ENCODE measurements at regions not wholly inside any gene's neighbourhood (a gene's known extent, or its start where the extent isn't known, plus 50 kb on each side); places are given as distances from the start of the nearest gene placed in this dataset.

DNA sequence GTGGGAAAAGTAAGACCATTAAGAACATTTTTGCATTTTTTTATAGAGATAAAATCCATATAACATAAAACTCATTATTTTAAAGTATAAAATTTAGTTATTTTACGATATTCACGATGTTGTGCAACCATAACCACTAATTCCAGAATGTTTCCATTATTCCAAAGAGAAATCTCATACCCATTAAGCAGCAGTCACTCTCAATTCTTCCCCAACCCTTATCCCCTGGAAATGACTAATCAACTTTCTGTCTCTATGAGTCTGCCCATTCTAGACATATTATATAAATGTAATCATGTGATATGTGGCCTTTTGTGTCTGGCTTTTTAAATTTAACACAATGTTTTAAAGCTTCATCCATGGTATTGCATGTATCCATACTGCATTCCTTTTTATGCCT lies 115.6 kb upstream of the ADAMTSL1 start:
- DNase-seq: no peak

DNA sequence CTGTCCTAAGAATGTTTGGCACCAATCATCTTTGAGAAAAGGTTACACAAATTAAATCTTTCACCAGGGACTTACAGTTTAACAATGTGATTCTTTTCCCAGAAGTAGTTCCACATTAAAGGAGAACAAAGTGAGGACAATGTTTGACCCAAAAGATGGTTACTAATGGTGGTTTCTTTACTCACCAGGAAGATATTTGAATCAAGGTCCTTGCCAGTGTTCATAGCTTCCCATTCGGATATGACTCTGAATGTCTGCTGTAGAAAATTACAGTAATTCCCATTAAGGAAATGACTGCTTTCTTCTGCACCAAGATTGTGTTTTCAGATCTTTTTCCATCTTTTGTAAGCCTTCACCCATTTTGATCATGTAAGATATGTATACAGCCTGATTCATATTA lies 114.6 kb upstream of the ADAMTSL1 start:
- no peak for DNase-seq

DNA sequence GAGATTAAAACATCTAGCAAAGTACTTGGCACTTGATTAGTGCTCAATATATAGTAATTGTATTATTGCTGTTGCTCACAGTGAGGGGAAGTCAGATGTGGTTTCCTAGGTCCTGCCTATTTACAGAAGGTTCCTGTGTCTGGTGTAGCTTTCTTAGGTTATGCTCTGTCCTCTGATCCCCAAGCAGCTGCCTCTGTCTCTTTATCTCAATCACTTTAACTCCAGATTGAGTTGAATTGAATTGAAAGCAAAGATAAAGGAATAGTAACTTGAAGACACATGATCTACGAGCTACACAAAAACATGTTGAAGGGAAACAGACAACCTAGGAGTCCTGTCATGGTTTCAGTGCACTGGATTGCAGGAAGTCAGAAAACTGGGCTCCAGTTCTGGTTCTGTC lies 113.9 kb upstream of the ADAMTSL1 start:
- DNase-seq: no peak

DNA sequence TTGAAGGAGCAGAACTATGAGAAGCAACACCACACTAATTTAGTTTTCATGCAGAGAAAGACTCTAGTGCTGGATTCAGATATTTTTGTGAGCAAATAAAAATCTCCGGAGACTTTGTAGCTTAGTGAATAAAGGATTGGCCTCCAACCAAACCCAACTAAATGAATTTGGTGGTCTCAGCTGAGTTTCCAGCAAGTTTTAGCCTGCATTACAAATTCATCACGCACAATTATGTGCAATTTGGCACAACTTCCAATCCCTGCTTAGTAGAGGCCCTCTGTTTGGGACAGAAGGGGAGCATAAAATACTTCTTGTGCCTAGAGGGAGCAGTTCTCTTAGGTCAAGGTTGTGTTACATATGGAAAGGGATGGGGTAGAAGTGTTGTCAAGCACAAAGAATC lies 112.3 kb upstream of the ADAMTSL1 start:
- DNase-seq: no peak

DNA sequence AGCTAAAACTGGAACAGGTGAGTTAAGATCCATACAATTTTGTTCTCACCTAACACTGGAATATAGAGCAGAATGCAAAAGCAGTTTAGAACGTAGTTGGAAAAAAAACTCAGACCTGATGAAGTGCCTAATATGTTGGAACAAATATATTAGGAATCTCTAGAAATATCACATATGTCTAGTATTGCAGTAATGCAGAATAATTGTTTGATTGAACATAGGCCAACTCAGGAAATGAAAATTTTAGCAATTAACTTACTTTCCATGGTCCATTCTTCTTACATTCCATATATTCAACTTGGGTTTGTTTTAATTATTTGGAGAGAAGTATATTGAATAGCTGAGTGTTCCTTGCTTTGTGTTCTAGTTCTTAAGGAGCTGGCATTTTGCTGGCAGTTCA lies 111.8 kb upstream of the ADAMTSL1 start:
- DNase-seq: no peak

DNA sequence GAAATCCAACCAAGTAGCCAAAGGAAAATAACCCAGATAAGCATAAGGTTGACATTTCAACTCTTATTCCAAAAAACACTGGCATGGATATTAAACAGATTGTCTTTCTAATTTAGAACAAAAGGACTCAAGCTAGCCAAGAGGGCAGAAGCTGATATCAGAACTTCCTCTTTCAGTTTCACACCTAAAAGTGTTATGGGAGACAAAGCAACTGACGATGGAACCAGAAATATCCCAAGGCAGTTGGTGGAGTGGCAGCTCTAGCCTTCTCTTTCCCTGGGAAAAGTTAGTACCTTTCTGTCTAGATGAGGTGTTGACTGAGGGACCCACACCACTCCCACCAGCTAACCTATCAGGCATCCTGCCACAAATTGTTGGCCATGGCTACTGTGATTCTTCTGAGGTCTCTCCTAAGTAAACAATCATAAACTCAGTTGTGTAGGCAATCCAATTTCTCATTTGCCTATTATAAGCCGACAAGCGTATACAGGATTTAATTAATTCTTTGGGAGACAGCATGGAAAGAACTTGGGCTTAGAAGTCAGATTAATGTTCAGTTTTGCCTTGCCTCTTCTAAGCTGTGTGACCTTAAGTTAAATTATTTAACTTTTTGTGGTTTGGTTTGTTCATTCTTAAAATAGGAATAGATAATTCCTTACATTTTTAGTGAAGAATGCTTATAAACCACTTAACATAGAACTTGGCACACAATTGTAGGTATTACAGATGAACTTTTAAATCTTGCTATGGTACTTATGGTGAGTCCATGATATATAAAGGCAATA lies 110.9 kb upstream of the ADAMTSL1 start:
- no peak for DNase-seq

DNA sequence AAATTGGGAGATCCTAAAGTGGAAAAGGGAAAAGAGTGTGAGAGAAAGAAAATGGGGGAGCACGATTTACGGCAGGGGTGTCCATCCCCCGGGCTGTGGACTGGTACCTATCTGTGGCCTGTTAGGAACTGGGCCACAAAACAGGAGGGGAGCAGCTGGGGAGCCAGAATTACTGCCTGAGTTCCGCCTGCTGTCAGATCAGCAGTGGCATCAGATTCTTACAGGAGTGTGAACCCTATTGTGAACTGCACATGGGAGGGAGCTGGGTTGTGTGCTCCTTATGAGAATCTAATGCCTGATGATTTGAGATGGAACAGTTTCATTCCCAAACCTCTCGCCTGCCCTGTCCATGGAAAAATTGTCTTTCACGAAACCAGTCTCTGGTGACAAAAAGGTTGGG lies 108.3 kb upstream of the ADAMTSL1 start:
- no peak for DNase-seq

DNA sequence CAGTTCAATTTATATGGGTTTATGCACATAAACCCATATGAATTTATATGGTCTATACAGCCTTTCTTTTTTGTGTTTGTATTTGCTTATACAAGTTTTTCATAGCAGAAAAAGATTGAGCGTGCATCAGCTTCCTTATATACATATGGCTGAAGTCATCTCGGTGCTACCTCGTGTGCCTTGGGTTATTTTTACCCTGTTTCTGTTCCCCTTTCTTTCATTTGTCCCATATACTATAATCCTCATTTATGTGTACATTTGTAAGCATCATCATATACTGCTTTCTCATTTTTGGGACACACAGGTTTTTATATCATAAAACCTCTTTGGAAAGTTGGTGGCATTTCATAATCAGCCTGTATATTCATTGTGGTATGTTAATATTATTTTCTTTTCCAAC lies 107.8 kb upstream of the ADAMTSL1 start:
- DNase-seq: no peak

DNA sequence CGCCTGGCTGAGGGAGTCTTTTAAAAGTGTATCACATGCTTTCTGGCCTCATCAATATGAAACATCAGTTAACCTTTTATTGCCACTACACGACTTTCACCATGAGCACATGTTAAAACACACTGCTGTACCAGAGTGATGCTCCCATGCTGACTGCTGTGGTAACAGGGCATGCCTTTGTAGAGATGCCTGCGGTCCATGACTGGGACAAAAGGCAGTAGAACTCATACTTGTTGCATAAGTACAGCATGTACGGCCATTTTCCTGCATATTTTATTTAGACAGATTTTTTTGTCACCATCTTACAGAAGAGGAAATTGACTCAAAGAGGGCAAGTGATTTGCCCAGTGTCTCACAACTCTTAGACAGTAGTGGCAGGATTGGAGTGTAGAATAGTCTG lies 105.7 kb upstream of the ADAMTSL1 start:
- DNase-seq: no peak

DNA sequence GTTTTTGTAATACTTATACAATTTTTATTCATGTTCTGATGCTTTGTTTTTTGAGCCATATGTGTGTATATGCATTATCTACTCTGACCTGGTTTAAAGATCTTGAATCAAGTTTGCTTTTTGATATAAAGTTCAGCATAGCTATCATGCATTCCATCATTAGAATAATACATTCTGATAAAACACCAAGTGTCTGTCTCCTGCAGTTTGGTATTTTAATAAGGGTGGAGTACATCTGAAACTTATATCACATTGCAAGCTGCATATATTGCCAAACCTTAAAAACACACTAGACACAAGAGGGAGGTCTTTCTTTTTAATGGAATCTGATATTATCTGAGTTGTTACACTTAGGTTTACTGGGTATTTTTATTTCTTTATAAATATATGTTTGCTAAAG lies 102.8 kb upstream of the ADAMTSL1 start:
- no peak for DNase-seq

DNA sequence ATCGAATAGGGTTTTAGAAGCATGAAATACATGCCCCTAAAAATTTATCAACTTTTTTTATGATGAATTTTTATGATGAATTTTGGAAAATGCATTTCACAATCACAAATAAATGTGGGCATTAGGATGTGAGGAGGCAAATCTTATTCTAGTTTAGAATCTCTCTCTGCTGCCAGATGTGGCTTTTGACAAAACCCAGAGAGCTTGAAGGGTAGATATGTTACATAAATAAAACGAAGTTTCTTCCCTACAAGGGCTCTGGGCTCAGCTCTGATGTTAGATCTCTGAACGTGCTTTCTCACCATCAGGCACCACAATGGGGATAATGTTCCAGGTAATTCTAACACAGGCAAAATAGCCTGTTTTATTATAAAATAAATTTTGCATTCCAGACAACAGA lies 102.3 kb upstream of the ADAMTSL1 start:
- no peak for DNase-seq

DNA sequence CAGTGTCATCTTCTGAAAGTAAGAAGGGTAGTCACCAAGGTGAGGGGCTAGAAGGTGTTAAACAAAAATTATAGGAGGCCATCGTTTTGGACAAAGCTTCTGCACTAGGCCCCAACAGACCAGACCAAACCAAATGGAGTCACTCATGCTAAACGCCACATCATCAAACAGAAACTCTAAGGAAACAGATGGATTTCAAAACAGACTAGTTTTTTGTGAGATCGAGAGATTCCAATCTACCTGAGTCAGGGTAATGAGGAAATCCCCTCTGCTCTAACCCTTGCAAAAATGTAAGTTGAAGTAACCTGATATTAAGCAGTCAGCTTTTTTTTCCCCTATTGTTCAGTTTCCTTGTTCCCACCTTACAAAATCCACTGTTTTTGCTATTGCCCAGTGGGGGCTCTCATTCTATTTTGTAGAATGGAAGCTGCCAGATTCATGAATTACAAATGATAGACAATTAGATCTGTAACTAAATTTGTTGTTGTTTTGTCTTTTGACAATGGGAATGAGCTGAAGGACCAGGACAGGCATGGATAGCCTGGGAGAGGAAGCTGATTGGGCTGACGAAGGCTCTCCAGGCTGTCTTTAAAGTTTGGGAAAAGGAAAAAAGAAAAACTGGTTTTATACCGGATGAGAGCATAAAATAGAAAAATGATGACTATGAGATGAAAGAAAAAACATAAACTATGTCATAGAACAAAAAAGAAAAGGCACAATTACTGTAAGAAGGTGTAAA lies 94.7 kb upstream of the ADAMTSL1 start:
- no peak for DNase-seq

DNA sequence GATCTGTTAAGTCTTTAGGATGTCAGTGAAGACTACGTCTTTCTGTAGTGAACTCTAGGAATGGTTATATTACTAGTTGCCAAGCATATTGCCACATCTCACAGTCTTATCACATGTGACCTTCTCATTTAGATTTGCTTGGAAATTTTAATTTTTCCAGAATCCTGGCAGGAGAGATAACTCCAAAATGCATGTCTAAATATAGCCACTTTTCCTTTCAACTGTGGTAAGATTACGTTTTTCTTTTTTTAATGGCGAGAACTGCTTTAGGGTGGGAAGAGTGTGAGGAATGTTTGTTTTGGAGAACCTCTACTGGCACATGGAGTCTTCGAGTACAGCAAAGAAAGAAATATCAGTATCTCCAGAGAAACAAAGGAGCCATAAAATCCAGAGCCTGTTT lies 91.7 kb upstream of the ADAMTSL1 start:
- DNase-seq: no peak

DNA sequence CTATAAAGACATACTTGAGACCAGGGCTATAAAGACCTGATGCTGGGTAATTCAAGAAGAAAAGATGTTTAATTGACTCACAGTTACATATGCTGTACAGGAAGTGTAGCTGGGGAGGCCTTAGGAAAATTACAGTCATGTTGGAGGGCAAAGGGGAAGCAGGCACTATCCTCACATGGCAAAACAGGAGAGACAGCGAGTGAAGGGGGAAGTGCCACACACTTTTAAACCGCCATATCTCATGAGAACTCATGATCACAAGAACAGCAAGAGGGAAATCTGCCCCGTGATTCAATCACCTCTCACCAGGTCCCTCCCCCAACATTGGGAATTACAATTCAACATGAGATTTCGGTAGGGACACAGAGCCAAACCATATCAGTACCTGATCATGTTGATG lies 89.9 kb upstream of the ADAMTSL1 start:
- no peak for DNase-seq

DNA sequence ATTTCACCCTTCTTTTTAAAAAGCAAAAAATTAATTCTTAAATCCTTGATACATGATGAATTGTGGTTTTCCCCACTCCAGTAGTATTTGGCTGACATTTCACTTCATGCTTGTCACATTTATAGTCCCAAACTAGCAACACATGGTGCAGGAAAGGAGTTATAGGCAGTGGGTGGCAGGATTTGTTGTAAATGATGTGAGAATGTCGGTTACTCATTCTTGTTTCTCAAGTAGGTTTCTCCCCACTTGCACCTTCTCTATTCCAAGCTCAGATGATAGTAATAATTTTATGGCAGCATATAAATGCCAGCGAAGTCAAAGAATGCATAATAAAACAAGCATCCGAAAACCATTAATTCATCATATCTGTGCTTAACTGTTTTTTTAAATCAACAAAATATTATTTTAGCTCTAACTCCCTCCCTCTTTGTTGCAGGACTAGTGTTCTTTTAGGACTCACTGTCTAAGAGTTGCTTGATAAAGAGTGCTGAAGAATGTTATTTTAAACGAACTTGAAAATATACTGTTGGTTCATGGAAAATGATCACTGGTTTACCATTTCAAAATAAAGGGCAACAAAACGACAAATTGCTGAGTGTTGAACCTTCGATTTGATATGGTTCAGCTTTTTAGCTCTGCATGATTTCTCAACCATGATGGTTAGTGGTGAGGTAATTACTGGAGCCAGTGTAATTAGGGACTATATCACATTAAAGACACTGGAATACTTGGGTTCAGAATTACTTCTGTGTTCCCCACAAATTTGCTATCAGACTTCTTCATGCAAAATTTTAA lies 88.1 kb upstream of the ADAMTSL1 start:
- DNase-seq: no peak

DNA sequence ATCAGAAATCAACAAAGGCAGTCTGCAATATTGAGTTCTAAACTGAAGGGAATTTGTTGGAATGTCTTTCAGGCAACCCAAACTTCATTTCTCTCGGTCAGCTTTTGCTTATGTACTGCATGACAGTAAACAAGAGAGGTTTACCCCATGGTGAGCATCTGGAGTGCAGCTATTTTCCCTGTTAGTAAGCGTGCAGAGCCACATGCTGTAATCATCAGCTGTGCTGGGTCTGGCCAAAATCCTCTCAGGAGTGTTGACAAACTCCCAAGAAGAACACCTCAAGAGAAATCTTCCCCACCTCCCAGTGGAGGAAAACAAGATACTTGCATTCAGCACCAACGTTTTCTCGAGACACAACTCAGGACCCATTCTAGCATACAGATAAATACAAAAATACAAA lies 83.6 kb upstream of the ADAMTSL1 start:
- no peak for DNase-seq

DNA sequence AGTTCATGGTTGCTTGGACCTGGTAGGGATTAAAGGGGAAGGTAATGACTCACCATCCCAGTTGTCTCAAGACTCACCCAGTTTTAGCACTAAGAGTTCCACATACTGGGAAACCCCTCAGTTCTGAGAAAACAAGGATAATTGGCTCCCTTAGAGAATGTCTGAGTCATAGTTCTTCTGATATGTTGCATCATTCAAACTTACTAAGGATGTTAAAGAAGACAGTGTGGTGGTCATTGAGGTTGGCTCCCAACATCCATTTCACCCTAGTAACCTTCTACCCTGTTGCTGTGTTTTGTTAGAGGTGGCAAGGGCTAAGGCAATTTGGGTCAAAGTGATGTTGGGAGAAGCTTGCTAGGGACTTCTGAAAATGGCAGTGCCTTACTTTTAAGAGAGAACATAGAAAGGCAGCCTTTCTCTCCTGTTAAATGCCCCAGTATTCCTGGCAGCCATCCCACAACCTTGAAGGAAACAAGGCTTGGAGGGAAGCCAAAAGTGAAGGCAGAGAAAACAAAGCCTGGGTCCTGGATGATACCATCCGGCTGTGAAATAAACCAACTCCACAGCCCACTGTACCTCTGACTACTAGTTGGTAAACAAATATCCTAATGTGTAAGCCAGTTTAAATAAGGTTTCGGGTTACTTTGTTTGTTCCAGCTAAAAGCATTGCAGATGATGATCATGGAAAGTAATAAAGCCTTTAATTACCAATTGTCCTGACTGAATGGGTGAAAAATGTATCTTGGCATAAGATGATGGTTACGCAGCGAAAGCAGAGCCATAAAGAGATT lies 80.4 kb upstream of the ADAMTSL1 start:
- DNase-seq: no peak

DNA sequence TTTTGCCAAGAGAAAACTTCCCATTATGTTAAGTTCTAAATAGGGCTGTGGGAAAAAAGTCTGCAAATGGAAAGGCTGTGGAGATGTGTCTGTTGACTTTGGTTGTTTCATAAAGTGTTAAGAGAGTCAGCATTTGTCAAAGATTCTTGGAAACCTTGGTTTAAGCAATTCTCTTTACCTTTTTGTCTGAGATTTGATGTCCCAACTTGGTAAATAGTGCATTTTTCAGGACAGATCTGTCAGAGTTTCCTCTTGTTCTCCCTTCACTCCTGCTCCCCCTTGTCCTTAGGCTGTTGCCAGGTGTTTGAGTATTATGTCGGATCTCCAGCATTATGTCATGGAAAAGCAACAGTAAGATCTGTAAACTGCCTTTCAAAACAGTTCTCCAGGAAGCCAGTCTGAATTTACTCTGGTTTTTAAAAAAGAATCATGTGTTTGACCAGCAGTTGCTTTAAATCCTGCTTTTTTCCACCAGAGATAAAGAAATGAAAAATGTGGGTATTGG lies 79.1 kb upstream of the ADAMTSL1 start:
- DNase-seq: no peak

DNA sequence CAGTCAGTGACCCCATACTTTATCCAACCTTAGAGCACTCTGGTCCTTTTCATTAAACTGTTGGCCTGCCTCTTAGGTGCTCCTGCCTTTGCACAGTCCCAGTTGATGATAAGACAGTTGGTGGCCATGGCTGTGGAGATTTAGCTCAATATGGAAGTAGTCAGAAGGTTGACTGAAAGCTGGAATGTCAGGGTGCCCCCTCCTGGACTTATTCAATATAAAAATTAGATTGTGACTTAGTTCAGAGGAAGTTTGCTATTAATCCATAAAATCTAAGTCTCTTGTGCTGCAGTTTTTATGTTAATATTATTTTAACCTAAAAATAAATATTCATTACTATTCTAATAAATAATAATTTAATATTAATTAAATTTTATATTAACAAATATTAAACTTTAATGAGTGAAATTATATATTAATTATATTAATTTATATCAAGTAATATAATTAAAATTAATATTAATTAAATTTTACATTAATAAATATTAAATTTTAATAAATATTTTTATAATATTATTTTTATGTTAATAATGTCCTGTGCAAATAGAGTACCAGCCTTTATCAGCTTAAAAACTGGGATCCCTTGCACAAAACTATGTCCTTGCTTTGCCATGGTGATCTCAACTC lies 77.7 kb upstream of the ADAMTSL1 start:
- DNase-seq: no peak

DNA sequence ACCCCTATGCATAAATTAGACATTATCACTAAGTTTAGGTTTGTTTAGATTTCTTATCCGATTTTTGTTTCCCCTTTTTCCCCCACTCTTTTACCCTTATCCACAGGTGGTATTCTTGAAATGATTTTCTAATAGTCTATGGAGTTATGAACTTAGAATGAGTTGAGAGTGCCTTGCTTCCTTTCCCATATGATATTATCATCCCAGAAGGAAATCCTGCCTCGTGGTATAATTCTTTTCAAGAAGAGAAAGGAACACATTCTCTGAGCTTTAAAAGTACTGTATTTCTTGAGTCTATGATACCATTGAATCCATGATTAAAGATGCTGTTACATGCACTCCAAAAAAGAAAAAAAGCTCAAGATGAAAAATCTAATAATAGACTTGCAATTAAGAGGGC lies 76.9 kb upstream of the ADAMTSL1 start:
- DNase-seq: no peak

DNA sequence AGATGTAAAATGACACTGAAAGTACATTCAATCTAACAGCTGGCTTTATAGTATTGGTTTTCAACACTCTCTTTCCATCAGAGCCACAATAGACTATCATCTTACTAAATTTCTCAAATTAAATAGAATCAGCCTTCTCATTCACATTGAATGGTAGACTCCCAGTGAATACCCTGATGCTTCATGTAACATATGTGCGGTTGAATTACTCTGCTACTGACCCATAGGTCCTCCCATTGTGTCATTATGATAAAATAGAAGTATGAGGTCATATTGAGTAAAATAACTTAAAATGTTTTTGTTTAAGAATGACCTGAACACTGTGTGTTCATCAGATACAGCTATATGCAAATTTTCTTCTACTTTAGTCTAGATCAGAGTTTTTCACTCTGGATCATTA lies 75.9 kb upstream of the ADAMTSL1 start:
- DNase-seq: no peak

DNA sequence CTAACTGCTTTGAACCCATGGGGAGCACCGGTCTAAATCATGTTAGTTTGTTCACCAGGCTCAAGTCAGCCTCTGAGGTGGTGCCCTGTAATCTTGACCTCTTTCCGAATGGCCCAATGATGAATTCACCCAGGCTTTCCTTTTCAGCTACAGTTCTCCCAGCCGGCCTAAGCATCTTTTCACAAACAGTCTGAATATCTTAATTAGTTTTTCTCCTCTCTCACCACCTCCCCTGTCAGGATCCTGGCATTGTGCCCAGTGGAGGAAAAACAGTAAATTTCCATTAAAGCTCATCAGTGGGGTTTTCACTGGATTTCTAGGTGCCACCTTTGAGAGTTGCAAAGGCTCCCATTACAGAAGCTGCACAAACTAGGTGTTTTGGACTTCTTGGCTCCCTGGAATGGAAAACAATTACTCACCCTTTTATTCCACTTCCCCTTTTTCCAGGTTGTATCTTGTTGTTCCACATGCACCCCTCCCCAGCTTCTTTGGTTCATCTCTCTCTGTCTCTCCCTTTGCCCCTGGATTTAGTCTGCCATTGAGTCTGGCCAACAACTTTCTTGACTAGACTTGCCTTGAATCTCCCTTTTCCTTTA lies 69.4 kb upstream of the ADAMTSL1 start:
- DNase-seq: no peak
